Progenitor cell of endocrine pancreas (in vitro differentiated cells): ENCODE measurements at regions not wholly inside any gene's neighbourhood (a gene's known extent, or its start where the extent isn't known, plus 50 kb on each side); places are given as distances from the start of the nearest gene placed in this dataset.

Experiments
- DNase-seq: peaks from one replicate; pipeline ENCODE4 v3.0.0; 2021; ENCODE audit warnings: low spot score; ENCODE audit not compliant: unreplicated experiment
- H3K27ac Mint-ChIP-seq: 2 replicates; pipeline ENCODE4 v1.8.0; 2021; ENCODE audit warnings: mild to moderate bottlenecking, moderate library complexity, mixed read lengths
- H3K27me3 Mint-ChIP-seq: 2 replicates; pipeline ENCODE4 v1.8.0; 2021; ENCODE audit warnings: mixed read lengths
- H3K36me3 Mint-ChIP-seq: 2 replicates; pipeline ENCODE4 v1.8.0; 2022; ENCODE audit warnings: mixed read lengths; ENCODE audit not compliant: insufficient read depth
- H3K4me1 Mint-ChIP-seq: 2 replicates; pipeline ENCODE4 v1.8.0; 2021; ENCODE audit warnings: low read depth, mixed read lengths
- H3K4me3 Mint-ChIP-seq: 2 replicates; pipeline ENCODE4 v1.8.0; 2021; ENCODE audit warnings: low read depth, mild to moderate bottlenecking, moderate library complexity, mixed read lengths
- H3K9me3 Mint-ChIP-seq: 2 replicates; pipeline ENCODE4 v1.8.0; 2021; ENCODE audit warnings: low read depth, mixed read lengths
- TF ChIP-seq, protein P1 (sequence below): fragments of 200-600 bp; sonication (generic); IDR thresholded peaks from one replicate; pipeline ENCODE4 v1.5.0; 2021; ENCODE audit warnings: antibody characterized with exemption, mild to moderate bottlenecking; ENCODE audit not compliant: unreplicated experiment

DNA sequence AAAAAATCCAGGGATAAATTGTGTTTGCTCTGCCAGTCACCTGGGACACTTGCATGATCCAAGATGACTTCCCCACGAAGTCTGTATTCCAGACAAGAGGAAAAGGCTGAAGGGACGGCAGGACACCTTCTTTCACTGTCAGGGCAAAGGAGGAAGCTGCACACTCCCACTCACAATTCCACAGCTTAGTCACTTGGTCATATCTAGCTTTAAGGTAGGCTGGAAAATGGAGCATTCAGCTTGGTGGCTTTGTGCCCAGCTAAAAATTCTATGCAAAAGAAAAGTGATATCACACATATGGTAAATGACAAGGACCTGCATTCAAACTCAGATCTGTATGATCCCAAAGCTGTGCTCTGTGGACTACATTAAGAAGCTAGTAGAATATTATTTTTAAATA lies 109.2 kb upstream of the TPM1 start:
- H3K27me3 Mint-ChIP-seq: no peaks in the 10 kb centered on the region
- no peaks in the 10 kb centered on the region for H3K36me3 Mint-ChIP-seq
- TF ChIP-seq, protein P1, sequence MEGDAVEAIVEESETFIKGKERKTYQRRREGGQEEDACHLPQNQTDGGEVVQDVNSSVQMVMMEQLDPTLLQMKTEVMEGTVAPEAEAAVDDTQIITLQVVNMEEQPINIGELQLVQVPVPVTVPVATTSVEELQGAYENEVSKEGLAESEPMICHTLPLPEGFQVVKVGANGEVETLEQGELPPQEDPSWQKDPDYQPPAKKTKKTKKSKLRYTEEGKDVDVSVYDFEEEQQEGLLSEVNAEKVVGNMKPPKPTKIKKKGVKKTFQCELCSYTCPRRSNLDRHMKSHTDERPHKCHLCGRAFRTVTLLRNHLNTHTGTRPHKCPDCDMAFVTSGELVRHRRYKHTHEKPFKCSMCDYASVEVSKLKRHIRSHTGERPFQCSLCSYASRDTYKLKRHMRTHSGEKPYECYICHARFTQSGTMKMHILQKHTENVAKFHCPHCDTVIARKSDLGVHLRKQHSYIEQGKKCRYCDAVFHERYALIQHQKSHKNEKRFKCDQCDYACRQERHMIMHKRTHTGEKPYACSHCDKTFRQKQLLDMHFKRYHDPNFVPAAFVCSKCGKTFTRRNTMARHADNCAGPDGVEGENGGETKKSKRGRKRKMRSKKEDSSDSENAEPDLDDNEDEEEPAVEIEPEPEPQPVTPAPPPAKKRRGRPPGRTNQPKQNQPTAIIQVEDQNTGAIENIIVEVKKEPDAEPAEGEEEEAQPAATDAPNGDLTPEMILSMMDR: no peak
- H3K9me3 Mint-ChIP-seq: no peaks in the 10 kb centered on the region
- H3K27ac Mint-ChIP-seq: no peak overlapping the region
- H3K4me3 Mint-ChIP-seq: no peak overlapping the region
- peaks cover 7% of the 10 kb centered on the region for H3K4me1 Mint-ChIP-seq
- no peak for DNase-seq

DNA sequence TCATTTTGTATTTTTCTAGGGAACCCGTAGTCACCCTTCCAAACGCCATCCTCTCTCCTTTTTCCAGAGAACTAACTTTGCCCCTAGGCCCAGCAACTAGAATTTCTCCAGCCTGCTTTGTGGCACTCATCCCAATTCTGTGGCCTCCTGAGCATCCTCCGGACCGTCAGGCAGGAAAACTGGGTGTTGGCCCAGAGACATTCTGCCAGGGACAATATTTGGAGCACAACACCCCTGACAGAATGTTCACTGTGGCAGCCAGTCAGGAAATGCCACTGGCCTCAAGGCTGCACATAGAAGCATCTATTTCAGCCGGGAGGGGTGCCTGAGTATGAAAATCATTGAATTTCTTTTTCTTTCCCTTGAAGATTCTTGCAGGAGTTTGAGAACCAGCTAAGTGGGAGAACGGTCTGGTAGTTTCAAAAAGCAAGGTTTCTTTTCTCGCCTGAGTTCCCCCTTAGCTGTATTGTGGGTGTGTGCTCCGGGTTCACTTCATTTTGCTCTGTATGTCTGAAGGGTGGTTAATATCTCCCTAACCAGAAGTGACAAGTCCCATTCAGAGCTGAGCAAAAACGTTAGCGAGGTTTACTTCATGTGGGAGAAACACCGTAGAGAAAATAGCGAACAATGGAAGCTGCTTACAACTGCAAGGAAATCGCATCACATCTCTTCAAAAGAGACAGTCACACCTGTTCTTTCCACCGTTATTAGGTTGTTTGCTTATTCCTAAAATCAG lies 108.1 kb upstream of the TPM1 start:
- TF ChIP-seq, protein P1: no peak
- Mint-ChIP-seq H3K4me1 (peaks cover 12% of the 10 kb centered on the region), H3K9me3 (no peaks in the 10 kb centered on the region), H3K4me3 (no peak overlapping the region), H3K27ac (no peak overlapping the region), H3K36me3 (no peaks in the 10 kb centered on the region), H3K27me3 (peaks cover 3% of the 10 kb centered on the region)
- DNase-seq: no peak

DNA sequence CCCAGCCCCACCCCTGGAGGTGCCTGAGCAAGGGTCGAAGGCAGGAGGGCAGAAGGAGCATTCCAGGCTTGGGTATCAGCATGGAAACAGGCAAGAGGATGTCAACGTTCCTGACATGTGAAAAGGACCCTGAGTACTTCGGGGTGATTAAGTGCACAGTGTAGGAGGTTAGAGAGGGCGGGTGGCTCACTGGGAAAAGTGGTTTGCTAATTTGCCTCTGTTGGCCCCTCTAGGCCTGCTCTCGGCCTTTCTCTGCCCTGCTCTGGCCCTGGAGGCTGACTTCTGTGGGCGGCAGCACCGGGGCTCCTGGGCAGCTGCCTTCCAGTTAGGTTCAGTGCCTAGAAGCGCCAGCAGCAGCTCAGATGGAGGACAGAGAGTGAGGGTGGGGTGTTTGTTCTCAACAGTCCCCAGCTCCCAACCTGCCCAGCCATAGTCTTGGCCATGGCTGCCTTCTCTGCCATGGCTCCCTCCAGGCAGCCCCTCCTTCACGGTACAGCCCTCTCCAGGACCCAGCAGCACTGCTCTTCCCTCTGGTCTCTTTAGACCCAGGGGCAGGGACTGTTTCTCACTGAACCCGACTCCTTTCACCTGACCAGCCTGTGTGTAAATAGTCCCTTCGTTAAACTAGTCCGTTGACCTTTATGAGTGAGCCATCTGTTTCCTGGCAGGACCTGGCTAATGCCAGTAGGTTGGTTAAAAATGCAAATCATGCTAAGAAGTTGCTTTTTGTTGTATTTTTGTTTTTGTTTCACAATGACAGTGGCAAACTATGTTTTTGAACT lies 107.1 kb upstream of the TPM1 start:
- Mint-ChIP-seq H3K9me3 (no peaks in the 10 kb centered on the region), H3K36me3 (no peaks in the 10 kb centered on the region), H3K4me3 (no peak overlapping the region), H3K4me1 (peaks cover 12% of the 10 kb centered on the region), H3K27me3 (peaks cover 10% of the 10 kb centered on the region), H3K27ac (no peak overlapping the region)
- DNase-seq: no peak
- TF ChIP-seq, protein P1: no peak

DNA sequence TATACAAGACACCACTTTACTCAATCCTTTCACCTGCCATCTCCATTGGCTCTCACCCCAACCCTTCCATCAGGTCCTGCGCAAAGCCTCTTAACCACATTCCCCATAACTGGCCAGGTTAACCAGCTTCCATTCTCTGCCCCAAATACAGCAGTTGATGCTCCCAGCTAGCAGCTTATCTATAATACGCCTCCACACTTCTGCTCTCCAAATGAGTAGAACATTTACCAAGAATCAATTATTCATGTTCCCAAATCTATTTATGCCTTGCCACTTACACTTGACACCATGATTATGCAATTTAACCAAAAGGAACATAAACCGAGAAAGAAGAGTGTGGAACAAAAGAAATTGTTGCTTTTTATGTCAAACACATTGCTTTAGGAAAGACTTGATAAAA lies 103.7 kb upstream of the TPM1 start:
- Mint-ChIP-seq H3K36me3 (no peaks in the 10 kb centered on the region), H3K27ac (no peak overlapping the region), H3K27me3 (peaks cover 28% of the 10 kb centered on the region), H3K4me1 (peaks cover 13% of the 10 kb centered on the region), H3K9me3 (no peaks in the 10 kb centered on the region), H3K4me3 (no peak overlapping the region)
- no peak for DNase-seq
- TF ChIP-seq, protein P1: no peak

DNA sequence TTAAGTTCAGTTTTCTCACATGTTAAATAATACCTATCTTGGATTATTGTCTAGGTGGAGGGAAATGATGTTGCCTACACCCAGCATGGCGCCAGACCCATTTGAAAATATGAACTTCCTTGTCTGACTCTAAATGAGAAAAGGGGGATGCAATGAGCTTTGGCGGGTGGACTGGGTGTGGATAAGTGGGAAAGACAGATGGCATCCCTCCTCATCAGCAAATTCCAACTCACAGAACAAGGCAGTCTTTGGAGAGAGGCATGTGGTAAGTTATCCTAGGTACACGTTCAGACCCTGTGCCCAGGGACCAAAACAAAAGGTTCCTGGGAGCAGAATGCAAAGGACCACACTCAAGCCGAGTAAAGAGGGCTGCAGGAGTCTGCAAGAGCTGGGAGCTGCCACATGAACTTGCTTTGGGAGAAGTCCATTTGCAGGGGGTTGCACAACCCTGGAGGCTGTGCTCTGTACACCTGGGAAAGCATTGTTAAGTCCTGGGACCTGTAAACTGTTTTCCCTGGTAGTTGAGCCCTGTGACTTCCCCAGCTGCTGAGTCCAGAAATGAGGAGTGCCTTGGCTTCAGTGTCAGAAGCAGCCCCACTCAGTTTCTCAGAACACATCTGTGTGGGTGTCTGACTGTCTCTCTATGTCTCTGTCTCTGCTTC lies 102.3 kb upstream of the TPM1 start:
- Mint-ChIP-seq H3K36me3 (no peaks in the 10 kb centered on the region), H3K27me3 (peaks cover 30% of the 10 kb centered on the region), H3K4me1 (peaks cover 11% of the 10 kb centered on the region), H3K9me3 (no peaks in the 10 kb centered on the region), H3K27ac (no peak overlapping the region), H3K4me3 (no peak overlapping the region)
- no peak for DNase-seq
- TF ChIP-seq, protein P1: no peak
